ENCODE measurements at regions not wholly inside any gene's neighbourhood (a gene's known extent, or its start where the extent isn't known, plus 50 kb on each side); places are given as distances from the start of the nearest gene placed in this dataset.
"Not testable (repeated sequence)": the region's sequence is repeated elsewhere in the genome, so short reads cannot be mapped to it uniquely, and the experiment has no call there.

DNA sequence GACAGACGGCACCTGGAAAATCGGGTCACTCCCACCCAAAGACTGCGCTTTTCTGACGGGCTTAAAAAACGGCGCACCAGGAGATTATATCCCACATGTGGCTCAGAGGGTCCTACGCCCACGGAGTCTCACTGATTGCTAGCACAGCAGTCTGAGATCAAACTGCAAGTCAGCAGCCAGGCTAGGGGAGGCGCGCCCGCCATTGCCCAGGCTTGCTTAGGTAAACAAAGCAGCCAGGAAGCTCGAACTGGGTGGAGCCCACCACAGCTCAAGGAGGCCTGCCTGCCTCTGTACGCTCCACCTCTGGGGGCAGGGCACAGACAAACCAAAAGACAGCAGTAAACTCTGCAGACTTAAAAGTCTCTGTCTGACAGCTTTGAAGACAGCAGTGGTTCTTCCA lies 909.4 kb downstream of the SORCS3 start:
- DNase-seq (ENCODE audit: low read depth), result not testable (repeated sequence)

DNA sequence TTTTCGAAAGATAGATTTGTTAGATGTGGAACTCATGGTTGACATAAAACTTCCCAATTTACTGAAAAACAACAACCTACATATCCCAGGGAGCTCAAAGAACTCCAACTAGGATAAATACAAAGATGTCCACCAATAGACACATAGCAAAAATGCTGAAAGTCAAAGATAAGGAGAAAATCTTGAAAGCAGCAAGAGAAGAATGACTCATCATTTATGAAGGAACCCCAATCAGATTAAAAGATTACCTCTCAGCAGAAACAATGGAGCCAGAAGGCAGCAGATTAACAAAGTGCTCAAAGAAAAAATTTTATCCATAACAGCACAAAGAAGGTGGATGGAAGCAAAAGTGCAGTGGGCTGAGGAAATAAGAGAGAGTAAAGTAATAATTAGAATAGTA lies 908.6 kb downstream of the SORCS3 start:
- no peak for DNase-seq (ENCODE audit: low read depth)

DNA sequence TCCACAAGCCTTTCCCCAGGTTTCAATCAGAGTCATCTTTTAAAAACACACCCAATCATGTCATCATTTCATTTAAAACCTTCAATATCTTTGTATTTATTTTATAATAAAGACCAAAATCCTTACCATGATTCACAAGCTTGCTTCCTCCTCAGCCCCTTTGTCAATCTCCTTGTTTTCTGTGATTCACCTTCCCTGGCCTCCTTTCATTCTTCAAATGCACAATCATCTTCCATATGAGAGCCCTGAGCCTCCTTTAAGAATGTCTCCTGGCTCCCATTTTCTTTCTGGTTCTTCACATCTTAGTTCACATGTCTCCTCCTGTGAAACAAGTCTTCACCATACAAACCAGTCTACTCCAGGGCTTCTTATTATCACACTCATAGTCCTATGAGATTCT lies 904.0 kb downstream of the SORCS3 start:
- DNase-seq (ENCODE audit: low read depth), result no peak

DNA sequence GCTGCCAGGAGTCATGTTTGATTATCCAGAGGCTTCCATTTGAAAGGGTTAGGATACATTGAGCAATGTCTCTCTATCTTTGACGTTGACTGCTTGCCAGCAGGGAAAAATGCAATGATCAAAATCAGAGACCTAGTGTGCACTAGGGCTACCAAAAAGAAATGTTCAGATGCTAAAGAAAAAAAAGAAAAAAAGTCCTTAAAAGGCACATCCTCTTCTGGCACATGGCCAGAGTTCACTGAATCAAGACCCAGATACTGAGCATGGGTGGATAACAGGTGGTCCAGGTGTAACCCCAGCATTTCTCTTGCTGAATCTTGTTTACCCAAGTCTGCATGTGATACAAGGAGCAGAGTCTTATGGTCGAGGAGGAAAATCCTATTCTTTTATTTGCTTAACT lies 899.3 kb downstream of the SORCS3 start:
- DNase-seq (ENCODE audit: low read depth), result no peak

DNA sequence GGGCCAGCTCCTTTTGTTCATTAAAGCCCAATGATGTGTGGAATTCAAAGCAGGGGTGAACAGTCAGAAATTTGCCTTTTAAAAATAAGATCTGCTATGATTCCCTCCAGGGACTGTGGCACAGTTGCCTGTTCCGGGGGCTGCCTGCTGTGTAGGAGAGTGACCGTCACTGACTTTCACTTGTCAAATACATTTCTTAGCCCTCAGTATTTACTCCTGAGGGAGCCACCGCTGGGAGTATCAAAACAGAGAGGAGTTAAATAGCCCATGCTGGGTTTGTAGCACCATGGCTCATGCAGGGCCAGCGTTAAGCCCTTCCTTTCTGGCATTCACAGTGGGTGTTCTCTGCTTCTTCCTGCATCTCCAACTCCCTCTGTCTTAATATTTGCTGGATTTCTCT lies 897.8 kb downstream of the SORCS3 start:
- DNase-seq (ENCODE audit: low read depth), result no peak

DNA sequence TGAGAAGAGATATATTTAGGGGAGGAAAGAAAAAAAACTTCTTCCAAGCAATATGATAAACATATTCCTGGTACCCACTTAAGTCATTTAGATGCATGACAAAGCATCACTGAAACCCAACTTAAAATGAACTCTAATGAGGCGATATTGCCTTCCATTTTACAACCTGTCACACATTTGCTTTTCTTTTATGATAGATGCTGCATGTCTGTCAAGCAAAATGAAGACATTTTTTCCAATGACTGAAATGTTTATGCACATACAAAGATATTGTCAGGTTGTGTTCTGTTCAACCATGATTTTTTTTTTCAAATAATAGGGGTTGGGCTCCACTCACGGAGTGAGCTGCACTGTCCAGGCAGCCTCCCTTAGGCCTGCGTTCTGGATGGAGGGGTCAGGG lies 894.4 kb downstream of the SORCS3 start:
- no peak for DNase-seq (ENCODE audit: low read depth)

DNA sequence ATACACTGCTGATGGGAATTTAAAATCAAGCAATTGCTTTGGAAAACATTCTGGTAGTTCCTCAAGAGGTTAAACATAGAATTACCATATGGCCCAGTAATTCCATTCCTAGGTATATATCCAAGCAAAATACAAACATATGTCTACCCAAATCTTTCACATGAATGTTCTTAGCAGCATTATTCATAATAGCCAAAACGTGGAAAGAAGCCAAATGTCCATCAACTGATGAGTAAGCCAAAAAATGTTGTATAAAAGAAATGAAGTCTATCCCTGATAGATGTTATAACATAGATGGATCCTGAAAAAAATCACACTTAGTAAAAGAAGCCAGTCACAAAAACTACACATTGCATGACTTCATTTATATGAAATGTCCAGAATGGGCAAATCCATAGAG lies 893.0 kb downstream of the SORCS3 start:
- DNase-seq (ENCODE audit: low read depth), result no peak

DNA sequence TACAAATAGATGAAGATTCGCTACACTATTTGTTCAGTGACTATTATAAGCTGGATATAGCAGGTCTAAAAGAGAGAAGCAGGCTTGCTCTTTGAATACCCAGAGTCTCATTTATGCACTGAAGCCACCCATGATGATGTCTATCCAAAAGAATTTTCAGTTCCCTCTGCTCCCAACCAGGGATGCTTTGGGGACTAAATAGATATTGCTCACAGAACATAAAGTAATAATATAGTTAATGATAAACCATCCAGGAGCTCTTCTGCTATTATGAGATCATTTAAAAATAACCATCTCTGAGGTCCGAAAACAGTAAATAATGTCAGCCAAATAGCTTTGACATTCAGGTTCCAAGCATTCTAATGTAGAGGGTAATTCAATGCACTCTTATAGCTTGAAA lies 875.4 kb downstream of the SORCS3 start:
- no peak for DNase-seq (ENCODE audit: low read depth)

DNA sequence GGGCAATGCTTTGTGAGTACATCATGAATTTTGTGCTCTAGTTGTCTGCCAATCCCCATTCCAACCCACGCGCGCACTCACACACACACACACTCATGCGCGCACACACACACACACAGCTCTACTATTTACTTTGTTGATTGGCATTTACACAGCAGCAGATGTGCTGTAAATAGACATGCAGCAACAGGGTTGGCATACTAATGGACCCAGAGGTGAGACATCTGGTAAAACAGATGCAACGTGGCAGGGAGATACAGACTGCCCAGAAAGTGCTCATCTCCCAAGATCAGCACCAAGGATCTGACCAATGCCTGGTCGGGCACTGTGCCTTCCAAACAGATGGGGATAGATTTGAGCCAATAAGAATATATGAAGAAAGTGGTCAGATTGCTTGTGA lies 873.0 kb downstream of the SORCS3 start:
- no peak for DNase-seq (ENCODE audit: low read depth)

DNA sequence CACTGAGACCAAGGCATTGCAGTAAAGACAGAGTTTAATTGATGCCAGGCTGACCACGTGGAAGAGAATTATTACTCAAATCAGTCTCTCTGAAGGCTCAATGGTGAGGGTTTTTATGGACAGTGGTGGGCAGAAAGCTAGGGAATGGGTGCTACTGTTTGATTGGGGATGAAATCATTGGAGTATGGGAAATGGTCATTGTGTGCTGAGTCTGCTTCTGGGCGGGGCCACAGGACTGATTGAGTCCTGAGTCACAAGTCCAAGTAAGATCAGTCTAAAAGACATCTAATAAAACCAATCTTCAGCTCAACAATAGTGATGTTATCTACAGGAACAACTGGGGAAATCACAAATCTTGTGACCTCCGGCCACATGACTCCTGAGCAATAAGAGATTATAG lies 868.4 kb downstream of the SORCS3 start:
- no peak for DNase-seq (ENCODE audit: low read depth)

DNA sequence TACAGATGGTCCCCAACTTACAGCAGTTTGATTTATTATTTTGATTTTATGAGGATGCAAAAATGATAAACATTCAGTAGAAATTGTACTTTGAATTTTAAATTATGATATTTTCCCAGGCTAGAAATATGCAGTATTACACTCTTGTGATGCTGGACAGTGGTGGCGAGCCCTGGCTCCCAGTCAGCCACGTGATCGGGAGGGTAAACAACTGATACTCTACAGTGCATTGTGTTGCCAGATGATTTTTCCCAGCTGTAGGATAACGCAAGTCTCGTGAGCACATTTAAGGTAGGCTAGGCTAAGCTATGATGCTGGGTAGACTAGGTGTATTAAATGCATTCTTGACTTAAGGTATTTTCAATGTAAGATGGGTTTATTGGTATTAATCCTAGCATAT lies 865.2 kb downstream of the SORCS3 start:
- DNase-seq (ENCODE audit: low read depth), result no peak

DNA sequence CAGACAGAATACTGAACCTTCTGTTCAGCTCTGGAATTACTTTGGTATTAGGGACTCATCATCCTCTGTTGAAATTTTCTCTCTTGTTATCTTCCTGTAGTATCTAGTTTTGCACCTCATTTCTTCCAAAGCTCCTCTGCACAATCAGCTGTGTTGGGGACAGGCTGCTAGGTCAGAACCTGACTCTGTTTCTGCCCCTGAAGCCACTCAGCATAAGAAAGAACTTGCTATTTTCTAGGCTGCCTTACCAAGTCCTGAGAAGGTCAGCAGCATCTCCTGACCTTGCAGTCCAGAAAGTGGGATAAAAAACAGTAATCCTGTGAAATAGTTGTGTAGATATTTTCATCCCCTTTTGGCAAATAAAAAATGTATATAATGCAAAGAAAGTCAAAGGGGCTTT lies 862.6 kb downstream of the SORCS3 start:
- DNase-seq (ENCODE audit: low read depth), result no peak

DNA sequence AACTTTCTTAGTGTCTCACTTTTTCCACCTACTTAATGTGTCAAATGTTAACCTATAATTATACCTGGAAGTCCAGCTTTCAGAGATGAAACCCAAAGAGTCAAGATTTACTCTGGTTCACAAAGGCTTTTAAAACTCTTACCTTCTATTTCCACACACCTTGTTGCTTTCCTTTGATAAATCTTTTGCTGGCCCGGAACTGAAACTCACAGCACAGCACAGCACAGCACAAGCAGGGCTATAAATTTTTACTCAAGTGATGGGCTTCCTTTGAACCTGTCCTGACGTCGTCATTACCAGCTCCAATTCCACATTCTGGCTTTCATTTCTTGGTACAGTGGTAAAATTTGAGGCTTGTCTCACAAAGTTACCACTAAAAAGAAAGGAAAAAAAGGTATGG lies 861.0 kb downstream of the SORCS3 start:
- DNase-seq (ENCODE audit: low read depth), result no peak

DNA sequence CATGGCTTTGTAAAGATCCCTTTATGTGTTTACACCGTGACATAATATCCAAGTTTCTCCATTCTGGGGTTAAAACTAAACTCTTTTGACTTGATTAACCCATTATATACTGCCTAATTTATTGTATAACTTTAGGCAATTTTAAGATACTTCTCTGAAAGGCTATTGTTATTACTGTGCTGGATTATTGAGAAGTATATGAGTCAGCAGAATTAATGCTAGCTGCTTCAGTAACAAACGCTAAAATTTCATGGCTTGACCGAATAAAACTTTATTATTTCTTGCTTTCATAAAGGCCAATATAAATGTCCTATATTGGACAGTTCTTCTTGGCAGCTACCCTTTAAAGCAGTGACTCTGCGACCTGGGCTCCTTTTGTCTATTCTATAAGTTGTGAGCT lies 853.9 kb downstream of the SORCS3 start:
- DNase-seq (ENCODE audit: low read depth), result no peak

DNA sequence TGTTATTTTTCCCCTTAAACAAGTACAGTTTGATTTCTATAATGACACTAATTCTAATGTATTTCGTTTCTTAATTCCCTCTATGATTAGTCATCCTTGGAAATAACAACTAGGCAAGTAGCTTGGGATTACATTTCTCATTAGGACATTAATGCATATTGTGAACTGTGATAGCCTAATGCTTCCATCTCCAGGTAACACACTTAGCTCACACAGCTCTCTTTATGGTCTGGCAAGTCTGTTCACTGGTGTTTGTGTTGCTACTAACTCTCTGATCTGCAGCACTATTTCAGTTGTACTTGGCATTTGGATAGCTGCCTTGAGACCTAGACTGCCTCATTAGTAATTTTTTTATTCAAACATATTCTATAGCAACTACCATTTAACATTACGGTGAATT lies 853.2 kb downstream of the SORCS3 start:
- DNase-seq (ENCODE audit: low read depth), result no peak

DNA sequence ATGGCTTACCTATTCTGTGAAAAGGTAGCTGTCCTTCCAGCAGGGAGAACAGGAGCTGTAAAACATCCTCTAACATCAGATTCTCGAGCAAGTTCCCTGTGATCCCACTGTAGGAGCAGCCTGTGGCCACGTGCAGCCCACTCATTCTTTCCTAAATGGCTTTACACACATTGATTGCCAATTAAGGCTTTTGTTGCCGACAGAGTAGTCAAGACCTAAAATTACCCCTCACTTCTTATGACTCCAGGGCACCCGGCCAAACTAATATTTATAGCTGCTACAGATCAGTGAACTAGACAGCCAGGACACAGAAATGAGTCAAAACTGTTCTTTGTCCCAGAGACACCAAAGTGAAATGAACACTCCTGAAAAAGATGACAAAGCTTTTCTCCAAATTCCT lies 832.1 kb downstream of the SORCS3 start:
- no peak for DNase-seq (ENCODE audit: low read depth)

DNA sequence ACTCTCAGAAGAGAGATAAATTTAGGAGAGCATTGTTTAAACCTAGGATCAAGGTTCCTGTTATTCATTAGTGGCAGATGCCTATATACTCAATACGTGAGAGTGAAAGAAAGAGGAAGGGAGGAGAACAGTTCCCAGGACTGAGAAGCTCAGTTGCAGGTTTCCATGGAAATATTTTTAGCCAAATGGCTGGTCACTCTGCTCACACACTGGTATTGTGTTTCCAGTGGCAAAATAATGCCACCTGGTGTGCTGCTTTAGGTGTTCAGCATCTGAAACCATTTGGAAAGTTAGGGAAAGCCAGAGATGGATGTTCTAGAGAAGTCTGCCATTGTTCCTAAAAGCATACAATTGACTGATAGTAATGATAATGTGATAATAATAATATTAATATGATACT lies 827.7 kb downstream of the SORCS3 start:
- no peak for DNase-seq (ENCODE audit: low read depth)

DNA sequence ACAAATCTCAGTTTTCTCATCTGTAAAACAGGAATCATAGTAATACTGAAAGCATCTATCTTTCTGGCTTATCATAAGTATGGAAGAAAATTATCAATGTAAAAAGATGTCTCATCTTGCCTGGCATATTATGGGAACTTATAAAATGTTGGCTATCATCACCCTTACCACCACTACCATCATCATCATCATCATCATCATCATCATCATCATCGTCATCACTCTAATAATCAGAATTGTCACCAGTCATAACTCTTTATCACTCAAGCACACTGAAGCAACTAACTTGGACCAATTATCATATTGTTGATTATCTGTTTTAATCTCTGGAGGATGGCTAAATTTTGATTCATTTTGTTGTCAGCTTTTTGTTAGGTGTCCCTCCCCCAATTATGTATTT lies 825.4 kb downstream of the SORCS3 start:
- no peak for DNase-seq (ENCODE audit: low read depth)

DNA sequence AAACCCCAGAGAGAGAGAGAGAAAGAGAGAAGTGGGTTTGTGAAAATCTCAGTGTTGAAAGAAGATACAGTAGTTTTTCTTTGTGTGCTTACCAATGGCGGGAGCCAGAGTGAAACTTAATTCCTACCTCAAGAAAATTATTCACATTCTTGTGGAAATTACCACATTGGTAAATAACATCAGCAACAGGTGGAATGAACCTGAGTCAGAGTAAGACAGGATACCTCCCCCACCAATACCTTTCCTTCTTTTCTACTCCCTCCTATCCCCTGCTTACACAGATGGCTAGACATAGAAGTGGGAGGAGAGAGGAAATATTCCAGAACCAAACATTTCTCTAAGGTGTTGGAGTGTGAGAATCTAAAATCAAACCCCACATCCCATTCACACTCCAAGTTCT lies 793.9 kb downstream of the SORCS3 start:
- no peak for DNase-seq (ENCODE audit: low read depth)

DNA sequence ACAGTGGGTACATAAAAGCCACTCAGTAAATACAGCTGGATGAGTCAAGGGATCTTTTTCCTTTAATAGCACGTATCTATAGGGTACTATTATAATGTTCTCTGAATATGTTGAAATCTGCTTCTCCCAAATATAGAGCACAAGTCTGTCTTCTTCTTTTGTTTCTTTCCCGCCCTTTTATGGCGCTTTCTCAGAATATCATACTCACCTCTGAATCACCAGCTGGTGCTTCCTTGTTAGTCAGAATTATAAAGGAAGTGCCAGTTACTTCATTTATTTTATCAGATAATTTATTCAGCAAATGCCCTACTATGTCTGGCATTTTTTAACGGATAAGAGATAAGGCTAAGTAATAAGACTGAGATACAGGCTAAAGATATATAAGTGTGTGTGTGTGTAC lies 772.9 kb downstream of the SORCS3 start:
- no peak for DNase-seq (ENCODE audit: low read depth)

DNA sequence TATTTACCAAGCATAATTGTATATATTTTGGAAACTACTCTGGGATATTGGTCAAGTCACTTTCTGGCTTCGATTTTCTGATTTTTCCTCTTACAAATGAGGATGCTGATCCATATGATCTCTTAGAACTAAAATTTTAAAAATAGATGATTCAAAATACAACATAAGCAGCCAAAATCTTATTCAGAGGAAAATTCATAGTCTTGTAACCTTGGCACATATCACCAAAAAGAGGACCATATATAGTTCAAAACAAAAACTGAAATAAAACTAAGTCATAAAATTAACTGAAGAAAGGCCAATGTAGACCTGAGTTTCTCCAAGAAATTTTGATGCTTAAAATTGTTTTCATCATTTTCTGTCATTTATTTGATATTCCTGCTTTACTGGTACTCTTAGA lies 768.3 kb downstream of the SORCS3 start:
- no peak for DNase-seq (ENCODE audit: low read depth)

DNA sequence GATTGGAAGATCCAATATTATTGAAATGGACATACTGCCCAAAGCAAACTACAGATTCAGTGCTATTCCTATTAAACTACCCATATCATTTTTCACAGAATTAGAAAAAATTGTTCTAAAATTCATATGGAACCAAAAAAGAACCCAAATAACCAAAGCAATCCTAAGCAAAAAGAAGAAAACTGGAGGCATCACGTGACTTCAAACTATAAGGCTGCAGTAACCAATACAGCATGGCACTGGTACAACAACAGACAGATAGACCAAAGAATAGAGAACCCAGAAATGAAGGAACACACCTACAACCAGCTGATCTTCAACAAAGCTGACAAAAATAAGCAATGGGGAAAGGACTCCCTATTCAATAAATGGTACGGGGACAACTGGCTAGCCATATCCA lies 765.4 kb downstream of the SORCS3 start:
- DNase-seq (ENCODE audit: low read depth), result no peak

DNA sequence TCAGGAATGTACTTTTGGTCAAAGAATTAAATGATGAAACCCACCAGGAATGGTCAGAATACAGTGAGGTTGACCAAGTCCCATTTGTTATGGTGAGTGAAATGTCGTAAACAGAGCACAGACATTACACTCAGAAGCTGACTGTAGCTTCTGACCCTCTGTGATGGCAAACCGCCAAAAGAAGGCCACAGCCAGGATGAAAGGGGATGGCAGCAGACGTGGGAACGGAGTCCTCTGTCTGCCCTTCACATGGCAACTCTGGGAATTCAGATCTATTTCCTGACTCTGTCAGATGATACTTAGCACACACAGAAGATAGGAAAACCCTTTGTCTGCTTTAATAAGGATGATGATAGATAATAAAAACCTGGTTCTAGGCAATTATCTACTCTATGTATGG lies 757.1 kb downstream of the SORCS3 start:
- DNase-seq (ENCODE audit: low read depth), result no peak

DNA sequence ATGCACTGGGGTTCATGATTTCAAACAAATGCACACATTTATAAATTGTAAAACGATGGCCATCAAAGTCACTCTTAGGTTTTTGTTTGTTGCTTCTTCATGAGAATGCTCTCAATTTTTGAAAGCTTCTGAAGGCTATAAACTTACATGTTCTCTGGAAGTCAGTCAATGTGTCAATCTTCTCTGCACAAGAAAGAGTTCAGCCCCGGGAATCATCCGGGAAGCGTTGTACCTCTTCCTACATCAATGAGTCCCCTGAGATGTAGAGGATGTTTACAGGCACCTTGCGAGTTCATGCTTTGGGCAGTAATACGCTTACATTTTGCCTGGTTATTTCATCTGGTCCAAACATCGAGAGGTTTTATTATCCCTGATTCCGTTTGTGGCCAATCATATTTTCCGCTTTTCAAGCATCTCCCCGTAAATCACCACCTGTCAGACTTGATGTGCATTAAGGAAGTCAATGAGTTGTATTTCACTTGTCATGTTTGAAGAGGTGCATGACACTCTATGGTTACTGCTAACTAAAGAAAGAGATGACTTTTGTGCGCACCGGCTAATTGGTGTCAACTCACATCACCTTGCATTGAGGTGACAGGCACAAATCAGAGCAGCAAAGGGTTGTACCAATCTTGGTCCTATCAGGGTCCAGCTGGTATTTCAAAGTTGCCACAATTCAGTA lies 750.7 kb downstream of the SORCS3 start:
- no peak for DNase-seq (ENCODE audit: low read depth)

DNA sequence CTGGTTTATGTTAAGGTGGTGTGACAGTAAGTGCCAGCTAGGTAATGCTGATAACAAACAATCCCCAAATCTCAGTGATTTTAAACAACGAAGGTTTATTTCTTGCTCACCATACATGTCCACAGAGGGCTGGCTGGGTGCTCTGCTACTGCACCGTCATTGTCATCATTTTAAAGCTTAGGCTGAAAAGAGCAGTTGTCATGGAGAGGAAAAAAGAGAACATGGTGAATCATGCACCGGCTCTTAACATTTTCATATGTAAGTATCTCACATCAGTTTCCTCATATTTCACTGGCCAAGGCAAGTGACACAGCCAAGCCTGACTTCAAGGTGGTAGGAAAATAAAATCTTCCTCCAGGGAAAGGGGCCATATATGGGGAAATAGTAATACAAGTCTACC lies 746.9 kb downstream of the SORCS3 start:
- no peak for DNase-seq (ENCODE audit: low read depth)
